Smooth muscle cell of the brain vasculature (primary cell): ENCODE measurements at regions not wholly inside any gene's neighbourhood (a gene's known extent, or its start where the extent isn't known, plus 50 kb on each side); places are given as distances from the start of the nearest gene placed in this dataset.
A peak's percentile ranks its signal among the peaks of the same experiment; 100 is the strongest.
"Not testable (repeated sequence)": the region's sequence is repeated elsewhere in the genome, so short reads cannot be mapped to it uniquely, and the experiment has no call there.

Experiments used
- DNase-seq: peaks from one replicate; pipeline ENCODE4 v3.0.0-alpha.2; 2012; ENCODE audit warnings: low read depth, low spot score

GRCh38 chr1:60670302-60670701, 412.1 kb upstream of the NFIA start:
- no peak for DNase-seq

- no peak for DNase-seq
These were observed 413.8 kb upstream of the NFIA start for GRCh38 chr1:60668585-60668984.

- no peak for DNase-seq
These were observed 417.1 kb upstream of the NFIA start for GRCh38 chr1:60665311-60665710.

GRCh38 chr1:60664086-60664625, 418.2 kb upstream of the NFIA start:
- DNase-seq = peak; percentile 3

GRCh38 chr1:60662486-60663044, 419.8 kb upstream of the NFIA start:
- DNase-seq = no peak

GRCh38 chr1:60657926-60658325, 424.4 kb upstream of the NFIA start:
- DNase-seq = no peak

- no peak for DNase-seq
These were observed 426.5 kb upstream of the NFIA start for GRCh38 chr1:60655679-60656355.

GRCh38 chr1:60640033-60640551, 442.3 kb upstream of the NFIA start:
- DNase-seq = not testable (repeated sequence)

- DNase-seq = no peak
These were observed 443.1 kb upstream of the NFIA start for GRCh38 chr1:60639287-60639686.

- DNase-seq = no peak
These were observed 444.7 kb upstream of the NFIA start for GRCh38 chr1:60637651-60638050.

- DNase-seq = no peak
These were observed 445.4 kb upstream of the NFIA start for GRCh38 chr1:60636946-60637345.

- no peak for DNase-seq
These were observed 448.3 kb upstream of the NFIA start for GRCh38 chr1:60634106-60634505.

GRCh38 chr1:60622486-60622885, 459.9 kb upstream of the NFIA start:
- DNase-seq = no peak

GRCh38 chr1:60621368-60621851, 461.0 kb upstream of the NFIA start:
- DNase-seq = peak; percentile 29

GRCh38 chr1:60620087-60620486, 462.3 kb upstream of the NFIA start:
- no peak for DNase-seq

GRCh38 chr1:60619581-60619980, 462.8 kb upstream of the NFIA start:
- DNase-seq = no peak

GRCh38 chr1:60615666-60616065, 466.7 kb upstream of the NFIA start:
- DNase-seq = no peak

GRCh38 chr1:60612790-60613189, 469.6 kb upstream of the NFIA start:
- DNase-seq = no peak

GRCh38 chr1:60606921-60607320, 475.4 kb upstream of the NFIA start:
- DNase-seq = not testable (repeated sequence)

- DNase-seq = no peak
These were observed 481.8 kb upstream of the NFIA start for GRCh38 chr1:60600532-60600931.

GRCh38 chr1:60599574-60599973, 482.8 kb upstream of the NFIA start:
- DNase-seq = no peak

GRCh38 chr1:60598041-60598910, 484.1 kb upstream of the NFIA start:
- no peak for DNase-seq
